Panc1 (cell line): ENCODE measurements at regions not wholly inside any gene's neighbourhood (a gene's known extent, or its start where the extent isn't known, plus 50 kb on each side); places are given as distances from the start of the nearest gene placed in this dataset.

Source experiments
- ATAC-seq: fragments of 200-7000 bp; cut with Tn5 transposase; 2 replicates; pipeline ENCODE4 v1.9.1; 2020; ENCODE audit warnings: mild to moderate bottlenecking, moderate library complexity
- BruUV-seq: library from RNA; stranded (reverse); fragments of 400-500 nt; replicated peaks from 2 replicates; lab custom pipeline; 2021; lab: Mats Ljungman, UMichigan
- CTCF ChIA-PET: fragments of 300-600 bp; sonication (Branson Sonifier 250); formaldehyde crosslinking; loops from one replicate; lab custom pipeline; 2022; ENCODE audit warnings: antibody characterized with exemption; lab: Charles Lee
- POLR2A ChIA-PET: fragments of 300-600 bp; sonication (Branson Sonifier 250); formaldehyde crosslinking; loops from one replicate; lab custom pipeline; 2022; ENCODE audit warnings: antibody characterized with exemption; lab: Charles Lee
- DNase-seq: peaks from one replicate; pipeline ENCODE4 v3.0.0-alpha.2; 2010; ENCODE audit warnings: low read depth, low spot score
- H3K27ac ChIP-seq: 2 replicates; pipeline ENCODE4 v1.5.1; 2011; ENCODE audit warnings: mild to moderate bottlenecking, low read length, inconsistent platforms
- H3K27me3 ChIP-seq: fragments of 200-500 bp; sonication (Bioruptor generic); 2 replicates; pipeline ENCODE4 v1.6.0; 2014; ENCODE audit warnings: low read length, inconsistent platforms; ENCODE audit not compliant: control insufficient read depth, insufficient read depth
- H3K36me3 ChIP-seq: fragments of 200-500 bp; sonication (Bioruptor generic); 2 replicates; pipeline ENCODE4 v1.5.1; 2014; ENCODE audit warnings: inconsistent platforms, mild to moderate bottlenecking, low read length, moderate library complexity; ENCODE audit not compliant: control insufficient read depth, insufficient read depth
- H3K4me1 ChIP-seq: 2 replicates; pipeline ENCODE4 v1.5.1; 2011; ENCODE audit warnings: inconsistent platforms, mild to moderate bottlenecking, low read length, moderate library complexity; ENCODE audit not compliant: control insufficient read depth, insufficient read depth
- H3K4me3 ChIP-seq, 2 experiments: 2 replicates each; pipeline ENCODE4 v1.5.1; 2011 to 2012; ENCODE audit warnings: low read depth in 2 of 2, low read length in 2 of 2, mild to moderate bottlenecking in 2 of 2, inconsistent platforms in 1 of 2, moderate library complexity in 1 of 2
- H3K9me3 ChIP-seq: fragments of 200-500 bp; sonication (Bioruptor generic); 2 replicates; pipeline ENCODE4 v1.5.1; 2014; ENCODE audit warnings: low read depth, mild to moderate bottlenecking, inconsistent platforms, low read length, moderate library complexity; ENCODE audit not compliant: control insufficient read depth, insufficient read depth
- POLR2AphosphoS5 ChIP-seq: IDR thresholded peaks from 2 replicates; pipeline ENCODE4 v1.6.1; 2012; ENCODE audit warnings: mild to moderate bottlenecking, low read depth, low read length, moderate library complexity
- REST ChIP-seq, 2 experiments: IDR thresholded peaks; 2 replicates each; pipeline ENCODE4 v1.6.1; 2011 to 2012; ENCODE audit warnings: low read depth in 2 of 2, control low read depth in 1 of 2, low read length in 1 of 2, mild to moderate bottlenecking in 1 of 2, moderate library complexity in 1 of 2; ENCODE audit not compliant: insufficient read depth in 1 of 2
- SIN3A ChIP-seq: IDR thresholded peaks from 2 replicates; pipeline ENCODE4 v1.6.1; 2012; ENCODE audit warnings: low read depth, mild to moderate bottlenecking, low read length, moderate library complexity, borderline replicate concordance; ENCODE audit not compliant: insufficient read depth
- TCF7L2 ChIP-seq: IDR thresholded peaks from 2 replicates; pipeline ENCODE4 v1.6.1; 2011; ENCODE audit warnings: mild to moderate bottlenecking, low read depth, low read length, inconsistent platforms
- in situ Hi-C: cut with HindIII; loops from 2 replicates; pipeline ENCODE4 v1.10.0; 2016; ENCODE audit warnings: low sequenced_read_pairs, low pct_unique_long_range_greater_than_20kb
- intact Hi-C: fragments of 100-400 bp; cut with micrococcal nuclease; formaldehyde crosslinking; loops from one replicate; pipeline ENCODE4 v1.10.0; 2022; ENCODE audit not compliant: unreplicated experiment
- TF ChIP-seq, protein P1 (sequence below): fragments of 450-650 bp; IDR thresholded peaks from 2 replicates; pipeline ENCODE4 v1.5.1; 2017; ENCODE audit warnings: mild to moderate bottlenecking

DNA sequence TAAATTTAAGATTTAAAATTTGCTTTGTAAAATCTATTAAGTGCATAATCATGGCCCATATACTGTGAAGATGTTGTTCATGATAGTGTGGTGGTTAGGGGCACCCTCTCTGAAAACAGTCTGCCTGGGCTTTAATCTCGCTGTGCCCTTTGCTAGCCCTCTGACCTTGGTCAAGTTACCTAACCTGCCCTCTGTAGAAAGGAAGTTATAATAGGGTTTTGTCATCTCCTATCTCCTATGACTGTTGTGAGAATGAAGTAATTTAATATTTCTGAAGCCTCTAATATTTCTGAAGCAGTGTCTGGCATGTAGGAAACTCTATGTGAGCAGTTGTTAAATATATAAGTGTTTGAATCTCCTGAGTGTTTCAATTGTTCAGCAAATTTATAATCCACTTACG lies 116.6 kb upstream of the IVNS1ABP start:
- DNase-seq (no peak), ATAC-seq (no peak)
- Histone ChIP-seq H3K27ac (no peak overlapping the region), H3K36me3 (no peaks in the 10 kb centered on the region), H3K27me3 (no peaks in the 10 kb centered on the region), H3K4me1 (no peaks in the 10 kb centered on the region), H3K4me3 (no peak overlapping the region), H3K9me3 (no peaks in the 10 kb centered on the region)
- in situ Hi-C loops = no loop called here
- ChIA-PET POLR2A (no interaction called here), CTCF (no interaction called here)
- intact Hi-C loops = no loop called here
- no TSS peak for BruUV-seq
- TF ChIP-seq POLR2AphosphoS5 (no peak), REST (IDR thresholded peaks at IDR 0.05; ENCODE audit: insufficient read depth in 1 of 2, low read depth in 2 of 2, low read length in 1 of 2) (no peak), TCF7L2 (no peak)
- TF ChIP-seq, protein P1, sequence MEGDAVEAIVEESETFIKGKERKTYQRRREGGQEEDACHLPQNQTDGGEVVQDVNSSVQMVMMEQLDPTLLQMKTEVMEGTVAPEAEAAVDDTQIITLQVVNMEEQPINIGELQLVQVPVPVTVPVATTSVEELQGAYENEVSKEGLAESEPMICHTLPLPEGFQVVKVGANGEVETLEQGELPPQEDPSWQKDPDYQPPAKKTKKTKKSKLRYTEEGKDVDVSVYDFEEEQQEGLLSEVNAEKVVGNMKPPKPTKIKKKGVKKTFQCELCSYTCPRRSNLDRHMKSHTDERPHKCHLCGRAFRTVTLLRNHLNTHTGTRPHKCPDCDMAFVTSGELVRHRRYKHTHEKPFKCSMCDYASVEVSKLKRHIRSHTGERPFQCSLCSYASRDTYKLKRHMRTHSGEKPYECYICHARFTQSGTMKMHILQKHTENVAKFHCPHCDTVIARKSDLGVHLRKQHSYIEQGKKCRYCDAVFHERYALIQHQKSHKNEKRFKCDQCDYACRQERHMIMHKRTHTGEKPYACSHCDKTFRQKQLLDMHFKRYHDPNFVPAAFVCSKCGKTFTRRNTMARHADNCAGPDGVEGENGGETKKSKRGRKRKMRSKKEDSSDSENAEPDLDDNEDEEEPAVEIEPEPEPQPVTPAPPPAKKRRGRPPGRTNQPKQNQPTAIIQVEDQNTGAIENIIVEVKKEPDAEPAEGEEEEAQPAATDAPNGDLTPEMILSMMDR = 0 out of 2 replicates have a peak, but pooled peaks have one; percentile 5

GRCh38 chr1:185432948-185433347 lies 115.9 kb upstream of the IVNS1ABP start:
- no peaks in the 10 kb centered on the region for H3K4me1 ChIP-seq
- no peaks in the 10 kb centered on the region for H3K36me3 ChIP-seq
- CTCF ChIA-PET = no interaction called here
- H3K4me3 ChIP-seq = no peak overlapping the region
- in situ Hi-C loops = no loop called here
- POLR2A ChIA-PET = no interaction called here
- BruUV-seq = no TSS peak
- TF ChIP-seq TCF7L2 (no peak), REST (IDR thresholded peaks at IDR 0.05; ENCODE audit: insufficient read depth in 1 of 2, low read depth in 2 of 2, low read length in 1 of 2) (no peak), POLR2AphosphoS5 (no peak), SIN3A (no peak)
- TF ChIP-seq, protein P1 = no peak
- no peak for ATAC-seq
- no peaks in the 10 kb centered on the region for H3K9me3 ChIP-seq
- DNase-seq = no peak
- no peaks in the 10 kb centered on the region for H3K27me3 ChIP-seq
- H3K27ac ChIP-seq = no peak overlapping the region
- intact Hi-C loops = no loop called here
